ENCODE measurements at regions not wholly inside any gene's neighbourhood (a gene's known extent, or its start where the extent isn't known, plus 50 kb on each side); places are given as distances from the start of the nearest gene placed in this dataset.

- H3K4me3 ChIP-seq (ENCODE audit: low read depth, low read length) = no peak overlapping the region
- no peak for DNase-seq (ENCODE audit: low read depth)
- no peak for TF ChIP-seq CTCF (IDR thresholded peaks at IDR 0.05; ENCODE audit: insufficient read depth, low read depth, low read length, missing control alignments)
Observed at GRCh38 chr5:174410716-174411478, 313.5 kb upstream of the MSX2 start.

- H3K4me3 ChIP-seq (ENCODE audit: low read depth, low read length) = no peak overlapping the region
- DNase-seq (ENCODE audit: low read depth) = no peak
- TF ChIP-seq CTCF (IDR thresholded peaks at IDR 0.05; ENCODE audit: insufficient read depth, low read depth, low read length, missing control alignments) = no peak
Observed at GRCh38 chr5:174411479-174411819, 312.9 kb upstream of the MSX2 start.

- no peak for TF ChIP-seq CTCF (IDR thresholded peaks at IDR 0.05; ENCODE audit: insufficient read depth, low read depth, low read length, missing control alignments)
- no peak overlapping the region for H3K4me3 ChIP-seq (ENCODE audit: low read depth, low read length)
- no peak for DNase-seq (ENCODE audit: low read depth)
Observed at GRCh38 chr5:174412374-174412773, 312.0 kb upstream of the MSX2 start.

GRCh38 chr5:174412941-174413340 is 311.4 kb upstream of the MSX2 start:
- TF ChIP-seq CTCF (IDR thresholded peaks at IDR 0.05; ENCODE audit: insufficient read depth, low read depth, low read length, missing control alignments) = no peak
- H3K4me3 ChIP-seq (ENCODE audit: low read depth, low read length) = no peak overlapping the region
- DNase-seq (ENCODE audit: low read depth) = no peak

- no peak for TF ChIP-seq CTCF (IDR thresholded peaks at IDR 0.05; ENCODE audit: insufficient read depth, low read depth, low read length, missing control alignments)
- H3K4me3 ChIP-seq (ENCODE audit: low read depth, low read length) = no peak overlapping the region
- DNase-seq (ENCODE audit: low read depth) = no peak
Observed at GRCh38 chr5:174413567-174414314, 310.6 kb upstream of the MSX2 start.

GRCh38 chr5:174414315-174414710 is 310.1 kb upstream of the MSX2 start:
- H3K4me3 ChIP-seq (ENCODE audit: low read depth, low read length) = no peak overlapping the region
- TF ChIP-seq CTCF (IDR thresholded peaks at IDR 0.05; ENCODE audit: insufficient read depth, low read depth, low read length, missing control alignments) = no peak
- DNase-seq (ENCODE audit: low read depth) = no peak
